HTR-8/SVneo (cell line): ENCODE measurements at regions not wholly inside any gene's neighbourhood (a gene's known extent, or its start where the extent isn't known, plus 50 kb on each side); places are given as distances from the start of the nearest gene placed in this dataset.
A peak's percentile ranks its signal among the peaks of the same experiment; 100 is the strongest.

ENCODE experiments used
- DNase-seq: peaks from one replicate; pipeline ENCODE4 v3.0.0; 2011; ENCODE audit warnings: low spot score, mixed read lengths; ENCODE audit not compliant: insufficient read length
- FAIRE-seq: peaks from 2 replicates; lab custom pipeline; 2011; peaks lifted over from hg19 to GRCh38; lab: Jason Lieb, UNC

DNA sequence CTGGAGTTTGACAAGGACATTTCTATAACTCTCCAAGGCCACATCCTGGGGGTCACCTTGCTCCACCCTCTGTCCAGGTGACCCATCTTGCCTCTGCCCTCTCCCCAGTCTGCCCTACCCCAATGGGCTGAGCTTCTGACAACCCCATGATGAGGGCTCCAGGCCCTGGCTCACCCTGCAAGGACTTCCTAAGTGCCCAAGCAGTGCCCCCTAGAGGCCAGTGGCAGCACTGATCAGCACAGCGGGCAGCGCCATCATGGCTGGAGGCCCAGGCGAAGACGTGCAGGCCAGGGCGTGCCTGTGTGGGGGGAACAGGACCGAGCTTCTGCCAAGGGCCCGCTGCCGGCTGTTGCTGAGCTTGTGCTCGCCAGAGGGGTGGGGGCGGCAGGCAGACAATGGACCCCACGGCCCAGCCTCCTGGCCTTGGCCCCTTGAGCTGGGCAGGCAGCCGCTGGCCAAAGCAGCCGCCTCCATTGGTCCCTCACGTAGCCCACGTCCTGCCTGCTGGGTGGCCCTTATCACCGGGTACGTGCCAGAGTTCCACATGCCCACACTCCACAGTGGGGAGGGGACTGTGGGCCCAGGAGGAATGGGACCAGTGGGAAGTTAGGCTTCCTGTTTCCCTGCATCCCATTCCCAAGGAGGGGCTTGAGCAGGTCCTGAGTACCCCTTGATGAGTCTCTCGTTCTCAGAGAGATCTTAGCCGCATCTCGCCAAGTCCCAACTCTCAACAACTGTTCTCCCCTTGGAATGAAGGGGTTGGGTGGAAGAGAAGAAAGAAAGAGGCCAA is 64.3 kb downstream of the MRPL14 start:
- DNase-seq (no peak), FAIRE-seq (no peak)

DNA sequence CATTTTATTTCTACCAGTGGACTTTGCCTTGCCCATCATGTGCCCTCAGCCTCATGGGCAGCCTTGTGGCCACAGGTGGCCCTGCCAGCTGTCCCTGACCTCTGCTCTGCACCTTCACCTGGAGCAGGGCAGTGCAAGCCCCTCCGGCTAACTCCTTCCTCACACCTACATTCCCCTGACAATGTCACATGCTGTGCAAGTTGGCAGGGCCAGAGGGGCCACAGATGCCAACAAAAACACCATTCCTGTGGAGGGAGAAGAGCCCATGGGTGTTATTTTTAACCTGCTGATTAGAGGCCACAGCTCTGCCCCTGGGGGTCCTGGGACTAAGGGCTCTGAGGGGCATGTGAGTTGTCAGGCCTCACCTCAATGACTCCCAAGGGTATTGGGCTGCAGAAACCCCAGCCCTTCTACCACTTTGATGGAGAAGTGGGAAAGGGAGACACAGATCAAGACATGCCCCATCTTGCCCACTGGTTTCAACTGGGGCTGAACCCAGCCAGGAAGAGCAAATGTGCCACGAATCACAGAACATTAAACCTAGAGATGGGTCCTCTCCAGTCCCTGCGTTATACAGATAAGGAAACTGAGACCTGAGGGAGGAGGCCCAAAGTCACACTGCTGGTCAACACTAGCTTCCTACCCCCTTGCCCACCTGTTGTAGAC is 65.0 kb downstream of the MRPL14 start:
- FAIRE-seq (no peak), DNase-seq (no peak)

DNA sequence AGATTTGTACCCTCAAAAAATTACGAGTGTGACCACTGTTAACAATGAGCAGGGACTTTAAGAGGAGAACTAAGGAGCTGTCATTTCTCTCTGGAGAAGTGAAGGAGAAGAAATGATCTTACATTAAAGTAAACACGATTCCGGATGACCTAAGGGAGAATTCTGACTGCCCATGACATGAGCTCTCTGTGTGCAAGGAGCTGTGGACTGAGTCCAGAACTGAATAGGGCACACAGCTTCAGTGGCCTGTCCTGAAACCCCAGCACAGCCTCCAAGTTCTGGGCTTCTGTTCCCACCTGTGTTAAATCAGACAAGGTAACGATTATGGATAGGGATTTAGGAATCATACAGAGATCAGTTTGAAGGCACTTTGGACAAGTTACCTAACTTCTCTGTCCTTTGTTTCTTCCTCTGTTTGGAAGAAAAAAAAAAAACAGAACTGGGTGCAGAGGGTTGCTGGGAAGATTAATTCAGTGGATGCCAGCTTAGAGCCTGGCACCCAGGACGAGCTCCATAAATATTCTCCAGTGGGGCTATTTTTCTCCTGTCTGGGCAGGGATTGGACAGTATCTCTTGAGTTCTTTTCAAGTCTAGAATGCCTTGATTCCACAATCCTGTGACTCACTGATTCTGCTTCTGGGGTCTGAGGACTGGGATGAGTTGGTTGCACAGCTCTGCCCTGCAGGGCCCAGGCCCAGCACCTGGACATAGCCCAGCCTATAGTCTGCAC is 65.7 kb downstream of the MRPL14 start:
- FAIRE-seq, result no peak

GRCh38 chr6:44060612-44061374 is 66.5 kb downstream of the MRPL14 start:
- no peak for FAIRE-seq

More for the DNA sequence above, 65.7 kb downstream of the MRPL14 start:
- DNase-seq, result no peak

DNA sequence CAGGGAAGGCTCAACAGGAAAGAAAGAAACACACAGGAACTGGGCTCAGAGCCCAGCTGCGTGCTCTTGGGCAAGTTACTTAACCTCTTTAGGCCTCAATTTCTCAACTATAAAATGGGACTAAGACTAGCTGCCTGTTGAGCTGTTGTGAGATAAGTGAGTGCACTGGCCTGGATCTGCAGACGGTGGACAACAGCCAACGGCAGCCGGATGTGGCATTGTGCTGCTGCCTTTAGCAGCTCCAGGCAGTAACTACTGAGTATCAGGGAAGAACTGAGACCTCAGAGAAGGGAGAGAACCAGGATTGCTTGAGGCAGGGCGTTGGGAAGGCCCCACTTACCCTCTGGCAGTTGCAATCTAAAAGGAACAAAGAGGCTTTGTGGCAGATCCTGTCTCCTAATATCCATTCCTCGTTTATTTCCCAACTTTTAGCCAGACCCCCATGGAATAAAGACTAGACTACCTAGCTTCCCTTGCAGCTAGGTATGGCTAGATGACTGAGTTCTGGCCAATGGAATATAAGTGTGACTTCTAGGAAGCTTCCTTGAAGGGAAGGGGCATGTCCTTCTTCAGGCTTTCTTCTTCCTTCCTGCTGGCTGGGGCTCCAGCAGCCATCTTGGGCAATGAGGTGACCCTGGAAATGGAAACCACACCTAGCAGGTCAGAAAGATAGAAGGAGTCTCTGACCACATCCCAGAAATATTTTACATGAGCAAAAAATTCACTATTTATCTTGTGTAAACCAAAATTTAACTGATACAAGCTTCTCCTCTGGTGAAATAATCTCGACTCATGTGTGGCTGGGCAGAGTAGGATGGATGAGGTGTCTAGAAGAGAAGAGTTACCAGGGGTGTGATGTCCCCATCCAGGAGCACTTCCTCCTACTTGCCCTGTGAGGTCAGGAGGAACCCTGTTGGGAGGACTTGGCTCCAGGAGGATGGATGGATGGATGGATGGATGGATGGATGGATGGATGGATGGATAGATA is 67.6 kb downstream of the MRPL14 start:
- no peak for DNase-seq
- no peak for FAIRE-seq

More at GRCh38 chr6:44060612-44061374, 66.5 kb downstream of the MRPL14 start:
- no peak for DNase-seq

DNA sequence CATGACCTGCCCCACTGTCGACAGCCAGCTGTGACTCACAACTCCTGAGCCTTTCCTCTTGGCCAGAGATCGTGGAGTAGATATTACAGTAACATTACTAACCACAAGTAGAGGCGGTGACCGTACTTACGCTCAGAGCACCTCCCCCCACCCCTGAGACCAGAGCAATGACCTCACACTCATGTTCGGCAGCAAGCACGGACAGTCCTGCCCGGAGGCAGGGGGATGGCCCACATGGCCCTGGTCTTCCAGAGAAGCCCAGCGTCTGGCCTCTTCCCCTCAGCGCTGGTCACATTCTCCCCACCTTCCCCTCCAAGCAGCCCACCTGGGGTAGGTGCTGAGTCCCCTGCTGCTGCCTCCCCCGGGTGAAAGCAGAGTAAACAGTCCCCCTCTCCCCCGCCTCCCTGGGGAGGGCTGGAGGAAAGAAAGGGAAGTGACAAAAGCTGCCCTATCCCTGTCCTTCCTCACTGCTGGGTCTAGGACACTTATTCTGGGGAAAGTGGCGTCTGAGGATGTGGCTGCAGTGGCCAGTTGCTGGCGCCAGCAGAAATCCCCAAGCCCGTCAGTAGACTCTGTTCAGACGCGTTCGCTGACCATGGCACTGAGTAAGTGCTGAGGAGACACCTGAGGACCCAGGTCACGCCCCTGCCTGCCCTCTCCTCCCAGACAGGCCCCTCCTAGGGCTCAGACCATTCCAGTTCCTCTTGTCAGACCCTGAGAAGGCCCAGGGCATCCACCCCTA is 68.5 kb downstream of the MRPL14 start:
- FAIRE-seq (peak; percentile 96), DNase-seq (peak; percentile 95)

DNA sequence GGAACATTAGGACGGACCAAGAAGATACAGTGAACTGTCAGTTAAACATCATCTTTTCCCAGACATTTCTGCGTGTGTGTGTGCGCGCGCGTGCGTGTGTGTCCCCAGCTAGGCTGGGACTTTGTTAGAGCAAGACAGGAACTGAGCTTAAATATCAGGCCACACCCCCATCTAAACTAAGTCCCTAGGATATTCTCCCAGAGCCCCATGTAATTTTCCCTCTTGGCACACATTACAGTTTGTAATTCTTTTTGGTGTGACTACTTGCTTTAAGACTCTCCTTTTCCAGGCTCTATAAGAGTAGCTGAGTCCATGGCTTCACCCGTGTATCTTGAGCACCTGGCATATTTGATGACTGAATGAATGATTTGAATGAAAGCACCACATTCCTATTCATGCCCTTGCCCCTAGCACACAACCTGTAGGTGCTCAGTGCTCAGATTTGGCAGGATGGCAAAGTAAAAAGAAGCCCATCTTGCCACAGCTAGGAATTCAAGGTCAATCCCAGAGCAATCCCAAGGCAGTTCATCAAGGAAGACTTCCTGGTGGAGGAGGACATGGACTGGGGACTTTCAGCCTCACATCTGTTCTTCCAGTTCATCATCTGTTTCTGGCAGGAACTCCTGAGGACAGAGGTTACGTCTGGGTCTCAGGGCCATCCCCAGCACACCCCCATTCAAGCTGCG is 69.2 kb downstream of the MRPL14 start:
- DNase-seq (no peak), FAIRE-seq (no peak)

DNA sequence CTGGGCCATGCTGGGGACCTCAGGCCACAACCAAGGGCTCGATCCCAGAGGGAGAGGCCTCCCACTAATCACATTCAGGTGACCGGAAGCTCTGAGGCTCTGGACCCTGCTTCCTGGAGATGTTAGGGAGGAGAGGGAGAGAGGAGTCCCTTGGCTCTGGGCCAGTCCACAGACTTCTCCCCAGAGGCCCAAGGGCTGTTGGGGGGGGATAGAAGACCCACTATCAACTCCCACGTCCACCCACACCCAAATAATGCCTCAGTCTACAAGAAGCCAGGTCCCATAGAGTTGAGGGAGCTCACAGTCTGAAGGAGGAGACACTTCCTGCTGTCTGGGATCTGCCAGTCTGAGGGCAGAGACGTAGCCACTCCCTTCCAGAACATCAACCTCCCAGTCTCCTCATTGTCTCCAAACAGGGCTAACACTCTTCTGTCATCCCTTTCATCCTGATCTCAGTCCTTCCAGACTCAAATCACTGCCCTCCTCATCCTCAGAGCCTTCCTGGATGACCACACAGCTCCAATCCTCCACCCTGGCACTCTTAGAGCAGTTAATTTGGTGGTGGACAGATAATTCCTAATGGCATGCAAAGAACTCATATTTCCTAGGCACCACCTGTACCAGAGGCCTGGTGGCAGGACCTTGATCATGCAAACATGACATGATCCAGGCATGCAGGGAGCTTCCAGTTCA is 69.9 kb downstream of the MRPL14 start:
- DNase-seq (no peak), FAIRE-seq (no peak)

GRCh38 chr6:44056392-44057237 is 70.6 kb downstream of the MRPL14 start:
- DNase-seq (no peak), FAIRE-seq (no peak)

GRCh38 chr6:44054721-44055559 is 72.3 kb downstream of the MRPL14 start:
- no peak for DNase-seq
- no peak for FAIRE-seq

GRCh38 chr6:44053760-44054556 is 73.3 kb downstream of the MRPL14 start:
- DNase-seq (no peak), FAIRE-seq (no peak)

DNA sequence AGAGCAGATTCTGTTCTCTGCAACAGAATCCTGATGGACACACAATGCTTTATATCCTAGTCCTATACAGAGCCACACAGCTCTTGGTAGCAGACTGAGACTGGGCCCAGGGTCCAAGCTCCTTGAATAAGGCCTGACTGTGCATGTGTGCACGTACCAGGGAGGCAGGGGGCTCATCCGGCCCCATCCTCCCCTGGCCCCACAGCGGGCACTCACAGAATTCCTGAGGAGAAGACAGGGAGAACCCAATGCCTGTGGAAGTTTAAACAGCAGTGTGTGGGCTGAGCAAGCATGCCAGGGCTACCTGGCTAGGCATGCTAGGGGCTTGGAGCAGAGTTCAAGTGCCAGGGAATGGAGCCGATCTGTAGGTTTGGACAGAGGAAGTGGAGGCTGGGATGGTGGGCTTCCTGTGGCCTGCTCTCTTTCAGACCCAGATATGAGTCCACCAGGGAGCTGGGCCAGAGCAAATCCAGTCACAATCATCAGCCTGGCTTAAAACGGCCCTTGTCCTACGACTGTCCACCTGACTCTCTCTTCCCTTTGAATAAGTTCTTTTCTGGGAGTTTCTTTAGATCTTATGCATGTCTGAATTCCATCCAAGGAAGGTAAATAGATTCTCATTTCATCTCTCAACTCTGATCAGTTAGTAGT is 74.0 kb downstream of the MRPL14 start:
- FAIRE-seq (no peak), DNase-seq (no peak)

GRCh38 chr6:44052419-44053023 is 74.7 kb downstream of the MRPL14 start:
- no peak for FAIRE-seq

DNA sequence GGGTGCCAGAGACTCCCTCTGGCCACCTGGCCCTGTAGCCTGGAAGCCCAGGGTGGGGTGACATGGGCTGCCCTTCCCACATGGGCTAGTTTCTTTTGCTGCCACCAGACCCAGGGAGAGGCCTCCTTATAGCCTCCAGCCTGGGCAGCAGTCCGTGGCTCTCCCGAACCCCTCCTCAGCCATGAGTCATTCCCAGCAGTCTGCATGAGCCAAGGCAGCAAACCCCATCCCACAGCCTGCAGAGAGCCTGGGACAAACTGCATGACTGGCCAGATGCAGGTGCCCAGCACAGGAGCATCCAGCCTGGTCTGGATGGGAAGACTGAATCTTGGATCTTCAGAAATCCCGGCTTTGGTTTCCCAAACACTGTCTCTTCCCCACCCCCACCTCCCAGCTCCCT is 75.7 kb downstream of the MRPL14 start:
- FAIRE-seq (peak; percentile 85), DNase-seq (no peak)

More at GRCh38 chr6:44052419-44053023, 74.7 kb downstream of the MRPL14 start:
- no peak for DNase-seq
